SU-DHL-6 (cell line): ENCODE measurements at regions not wholly inside any gene's neighbourhood (a gene's known extent, or its start where the extent isn't known, plus 50 kb on each side); places are given as distances from the start of the nearest gene placed in this dataset.

Source experiments
- H2AFZ ChIP-seq: fragments of 200-600 bp; sonication (generic); 2 replicates; pipeline ENCODE4 v1.6.1; 2014; ENCODE audit warnings: low read depth, mild to moderate bottlenecking, moderate library complexity, mixed read lengths, antibody characterized with exemption, low read length; ENCODE audit not compliant: severe bottlenecking
- H3F3A ChIP-seq: fragments of 200-600 bp; shearing (Covaris generic); 2 replicates; pipeline ENCODE4 v1.6.0; 2016; ENCODE audit warnings: antibody characterized with exemption, mild to moderate bottlenecking; ENCODE audit not compliant: insufficient read depth
- H3K27ac ChIP-seq: fragments of 200-600 bp; sonication (generic); 2 replicates; pipeline ENCODE4 v1.5.1; 2016; ENCODE audit warnings: low read depth, mild to moderate bottlenecking, low read length, moderate library complexity, mixed read lengths
- H3K27me3 ChIP-seq: fragments of 200-600 bp; sonication (generic), shearing (Covaris generic); 2 replicates; pipeline ENCODE4 v1.6.0; 2014; ENCODE audit warnings: mild to moderate bottlenecking, low read length
- H3K36me3 ChIP-seq: fragments of 200-600 bp; sonication (generic); 2 replicates; pipeline ENCODE4 v1.6.1; 2014; ENCODE audit warnings: mild to moderate bottlenecking, low read length, mixed read lengths
- H3K4me2 ChIP-seq: fragments of 300-600, 200-600 bp; shearing (Covaris generic), sonication (generic); 2 replicates; pipeline ENCODE4 v1.6.0; 2014; ENCODE audit warnings: low read length, low read depth, mild to moderate bottlenecking; ENCODE audit not compliant: poor library complexity, severe bottlenecking
- H3K4me3 ChIP-seq: fragments of 200-600 bp; sonication (generic); 2 replicates; pipeline ENCODE4 v1.5.1; 2014; ENCODE audit warnings: antibody characterized with exemption, low read length, mild to moderate bottlenecking, mixed read lengths; ENCODE audit not compliant: insufficient read depth, poor library complexity, severe bottlenecking
- H3K79me2 ChIP-seq: fragments of 200-600 bp; sonication (generic); 2 replicates; pipeline ENCODE4 v1.6.1; 2014; ENCODE audit warnings: mild to moderate bottlenecking, low read length, moderate library complexity; ENCODE audit not compliant: insufficient read depth
- H3K9ac ChIP-seq: fragments of 200-600 bp; sonication (generic); 2 replicates; pipeline ENCODE4 v1.7.0; 2014; ENCODE audit warnings: mild to moderate bottlenecking, low read length
- H3K9me2 ChIP-seq: fragments of 200-600 bp; sonication (generic); replicated peaks from 2 replicates; pipeline ENCODE4 v1.6.1; 2014; ENCODE audit warnings: low read length; ENCODE audit not compliant: insufficient read depth
- H3K9me3 ChIP-seq: fragments of 200-600 bp; sonication (generic); 2 replicates; pipeline ENCODE4 v1.6.1; 2014; ENCODE audit warnings: low read length, mixed read lengths; ENCODE audit not compliant: insufficient read depth
- H4K20me1 ChIP-seq: fragments of 200-600 bp; sonication (generic); 2 replicates; pipeline ENCODE4 v1.6.1; 2014; ENCODE audit warnings: low read depth, mild to moderate bottlenecking, antibody characterized with exemption, low read length, moderate library complexity, mixed read lengths
- CTCF ChIP-seq: fragments of 200-600 bp; sonication (generic); IDR thresholded peaks from one replicate; pipeline ENCODE4 v1.5.1; 2017; ENCODE audit warnings: antibody characterized with exemption, mild to moderate bottlenecking, low read length, moderate library complexity; ENCODE audit not compliant: insufficient read depth, poor library complexity, severe bottlenecking
- EZH2phosphoT487 ChIP-seq: fragments of 200-600 bp; sonication (generic), shearing (Covaris generic); conservative IDR thresholded peaks from 2 replicates; pipeline ENCODE4 v1.6.1; 2018; ENCODE audit warnings: mild to moderate bottlenecking, antibody characterized with exemption, low read length, moderate library complexity, mixed read lengths

GRCh38 chrX:110421500-110422455 is 63.1 kb downstream of the RTL9 start:
- no peak overlapping the region for H3K9ac ChIP-seq
- H3K27me3 ChIP-seq = no peaks in the 10 kb centered on the region
- H3K4me2 ChIP-seq = no peak overlapping the region
- H3K9me2 ChIP-seq = no peaks in the 10 kb centered on the region
- H4K20me1 ChIP-seq = no peaks in the 10 kb centered on the region
- no peaks in the 10 kb centered on the region for H3F3A ChIP-seq
- H3K36me3 ChIP-seq = no peaks in the 10 kb centered on the region
- H3K79me2 ChIP-seq = no peaks in the 10 kb centered on the region
- no peak overlapping the region for H3K27ac ChIP-seq
- no peaks in the 10 kb centered on the region for H3K9me3 ChIP-seq
- TF ChIP-seq CTCF = no peak
- no peak for TF ChIP-seq EZH2phosphoT487
- no peak overlapping the region for H2AFZ ChIP-seq
- H3K4me3 ChIP-seq = no peak overlapping the region

GRCh38 chrX:110425222-110426154 is 66.8 kb downstream of the RTL9 start:
- H3K36me3 ChIP-seq = no peaks in the 10 kb centered on the region

GRCh38 chrX:110426155-110426504 is 67.5 kb downstream of the RTL9 start:
- Histone ChIP-seq H3K9me2 (no peaks in the 10 kb centered on the region), H3K27ac (no peak overlapping the region)

More at GRCh38 chrX:110425222-110426154, 66.8 kb downstream of the RTL9 start:
- Histone ChIP-seq H4K20me1 (no peaks in the 10 kb centered on the region), H3K27ac (no peak overlapping the region), H3K9me2 (no peaks in the 10 kb centered on the region), H3K4me3 (no peak overlapping the region), H3K9me3 (no peaks in the 10 kb centered on the region), H3F3A (no peaks in the 10 kb centered on the region), H3K27me3 (no peaks in the 10 kb centered on the region), H3K79me2 (no peaks in the 10 kb centered on the region), H3K9ac (no peak overlapping the region), H3K4me2 (no peak overlapping the region), H2AFZ (no peak overlapping the region)
- TF ChIP-seq CTCF (no peak), EZH2phosphoT487 (no peak)

More at GRCh38 chrX:110426155-110426504, 67.5 kb downstream of the RTL9 start:
- H3F3A ChIP-seq = no peaks in the 10 kb centered on the region
- H3K9me3 ChIP-seq = no peaks in the 10 kb centered on the region
- no peaks in the 10 kb centered on the region for H3K27me3 ChIP-seq
- no peak overlapping the region for H3K9ac ChIP-seq
- H3K4me3 ChIP-seq = no peak overlapping the region
- H3K36me3 ChIP-seq = no peaks in the 10 kb centered on the region
- no peak overlapping the region for H3K4me2 ChIP-seq
- TF ChIP-seq EZH2phosphoT487 (no peak), CTCF (no peak)
- H3K79me2 ChIP-seq = no peaks in the 10 kb centered on the region
- H2AFZ ChIP-seq = no peak overlapping the region
- H4K20me1 ChIP-seq = no peaks in the 10 kb centered on the region
